DND-41 (cell line): ENCODE measurements at regions not wholly inside any gene's neighbourhood (a gene's known extent, or its start where the extent isn't known, plus 50 kb on each side); places are given as distances from the start of the nearest gene placed in this dataset.

Source experiments
- CTCF ChIP-seq: IDR thresholded peaks from 2 replicates; pipeline ENCODE4 v1.5.1; 2012; ENCODE audit warnings: borderline replicate concordance, low read length, moderate library complexity, mild to moderate bottlenecking; ENCODE audit not compliant: poor library complexity, severe bottlenecking; ENCODE audit errors: extremely low read depth
- EZH2 ChIP-seq: IDR thresholded peaks from 3 replicates; pipeline ENCODE4 v1.6.1; 2012; ENCODE audit warnings: borderline replicate concordance, low read depth, mild to moderate bottlenecking, moderate library complexity, low read length, inconsistent platforms; ENCODE audit not compliant: severe bottlenecking

DNA sequence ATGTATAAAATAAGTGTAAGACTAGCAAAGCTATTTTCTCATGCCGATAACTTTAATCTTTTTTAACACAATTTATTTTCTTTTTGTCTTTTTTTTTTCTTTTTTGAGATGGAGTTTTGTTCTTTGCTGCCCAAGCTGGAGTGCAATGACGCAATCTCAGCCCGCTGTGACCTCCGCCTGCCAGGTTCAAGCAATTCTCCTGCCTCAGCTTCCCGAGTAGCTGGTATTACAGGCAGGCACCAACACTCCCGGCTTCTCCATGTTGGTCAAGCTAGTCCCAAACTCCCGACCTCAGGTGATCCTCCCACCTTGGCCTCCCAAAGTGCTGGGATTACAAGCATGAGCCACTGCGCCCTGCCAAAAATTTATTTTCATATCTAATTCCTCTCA is 164.2 kb upstream of the SLIT2 start:
- no peak for TF ChIP-seq CTCF
- TF ChIP-seq EZH2: no peak
